Uterus (tissue), 2 donors: ENCODE measurements at regions not wholly inside any gene's neighbourhood (a gene's known extent, or its start where the extent isn't known, plus 50 kb on each side); places are given as distances from the start of the nearest gene placed in this dataset.

Experiments
- CTCF ChIP-seq, 4 experiments: fragments of 200-600 bp in 2 of 4; fragments of 450-650 bp in 2 of 4; sonication (generic) in 2 of 4; IDR thresholded peaks; one replicate each; pipeline ENCODE4 v1.5.1; 2016 to 2019; ENCODE audit warnings: antibody characterized with exemption in 4 of 4, mild to moderate bottlenecking in 2 of 4, moderate library complexity in 1 of 4
- POLR2A ChIP-seq, 2 donors: fragments of 450-650 bp; IDR thresholded peaks; one replicate each; pipeline ENCODE4 v1.6.1; 2016; ENCODE audit warnings: antibody characterized with exemption in 2 of 2, mild to moderate bottlenecking in 1 of 2, moderate library complexity in 1 of 2

DNA sequence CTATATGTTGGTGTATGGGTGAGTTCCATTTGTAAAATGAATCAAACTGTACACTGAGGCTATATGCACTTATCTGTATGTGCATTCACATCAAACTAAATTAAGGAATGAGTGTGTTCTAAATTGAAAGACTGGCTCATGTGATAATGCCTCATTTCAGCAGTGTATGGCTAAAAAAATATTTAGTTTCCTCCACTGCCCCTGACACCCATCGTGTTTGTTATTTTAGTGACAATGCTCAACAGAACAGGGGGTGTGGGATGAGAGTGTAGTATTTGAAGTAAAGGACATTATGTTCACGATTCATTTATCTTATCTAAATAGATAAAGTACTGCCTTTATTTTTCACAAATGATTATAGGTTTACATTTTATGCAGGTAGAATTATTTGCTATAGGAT lies 301.1 kb upstream of the ARPP21 start:
- TF ChIP-seq POLR2A (IDR thresholded peaks at IDR 0.05): no peak
- TF ChIP-seq CTCF (IDR thresholded peaks at IDR 0.05): no peak
